GM13976 (cell line): ENCODE measurements at regions not wholly inside any gene's neighbourhood (a gene's known extent, or its start where the extent isn't known, plus 50 kb on each side); places are given as distances from the start of the nearest gene placed in this dataset.

Experiments
- DNase-seq: peaks from one replicate; pipeline ENCODE4 v3.0.0; 2012; ENCODE audit warnings: low spot score
- in situ Hi-C: fragments of 300-500 bp; cut with MboI; formaldehyde crosslinking; loops from one replicate; pipeline ENCODE4 v1.12.0; 2022; ENCODE audit warnings: low sequenced_read_pairs, mixed read lengths, inconsistent platforms; ENCODE audit not compliant: unreplicated experiment
- TF ChIP-seq, protein P1 (sequence below): IDR thresholded peaks from 2 replicates; pipeline ENCODE4 v1.5.1; 2012; ENCODE audit warnings: borderline replicate concordance, mild to moderate bottlenecking; ENCODE audit not compliant: insufficient read depth; ENCODE audit errors: extremely low read depth, missing control alignments, control extremely low read depth

DNA sequence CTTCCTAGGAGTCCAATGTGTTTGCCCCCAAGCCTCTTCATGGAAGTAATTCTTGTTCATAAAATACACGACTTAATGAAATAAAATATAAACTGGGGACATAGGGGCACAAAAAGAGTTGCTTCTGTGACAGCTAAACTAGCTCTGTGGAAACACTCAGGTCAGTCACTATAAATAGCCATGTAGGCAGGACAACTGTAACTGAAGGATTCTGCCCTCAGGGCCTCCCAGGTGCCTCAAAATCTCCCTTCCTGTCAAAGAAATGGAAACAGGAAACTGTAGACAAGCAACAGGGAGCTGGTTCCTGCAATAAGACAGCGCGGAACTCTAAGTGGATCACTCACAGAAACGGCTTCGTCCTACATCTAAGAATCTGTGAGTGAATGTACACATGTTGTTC is 178.1 kb upstream of the ZFHX3 start:
- in situ Hi-C loops: no loop called here
- TF ChIP-seq, protein P1, sequence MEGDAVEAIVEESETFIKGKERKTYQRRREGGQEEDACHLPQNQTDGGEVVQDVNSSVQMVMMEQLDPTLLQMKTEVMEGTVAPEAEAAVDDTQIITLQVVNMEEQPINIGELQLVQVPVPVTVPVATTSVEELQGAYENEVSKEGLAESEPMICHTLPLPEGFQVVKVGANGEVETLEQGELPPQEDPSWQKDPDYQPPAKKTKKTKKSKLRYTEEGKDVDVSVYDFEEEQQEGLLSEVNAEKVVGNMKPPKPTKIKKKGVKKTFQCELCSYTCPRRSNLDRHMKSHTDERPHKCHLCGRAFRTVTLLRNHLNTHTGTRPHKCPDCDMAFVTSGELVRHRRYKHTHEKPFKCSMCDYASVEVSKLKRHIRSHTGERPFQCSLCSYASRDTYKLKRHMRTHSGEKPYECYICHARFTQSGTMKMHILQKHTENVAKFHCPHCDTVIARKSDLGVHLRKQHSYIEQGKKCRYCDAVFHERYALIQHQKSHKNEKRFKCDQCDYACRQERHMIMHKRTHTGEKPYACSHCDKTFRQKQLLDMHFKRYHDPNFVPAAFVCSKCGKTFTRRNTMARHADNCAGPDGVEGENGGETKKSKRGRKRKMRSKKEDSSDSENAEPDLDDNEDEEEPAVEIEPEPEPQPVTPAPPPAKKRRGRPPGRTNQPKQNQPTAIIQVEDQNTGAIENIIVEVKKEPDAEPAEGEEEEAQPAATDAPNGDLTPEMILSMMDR: no peak
- DNase-seq: no peak

DNA sequence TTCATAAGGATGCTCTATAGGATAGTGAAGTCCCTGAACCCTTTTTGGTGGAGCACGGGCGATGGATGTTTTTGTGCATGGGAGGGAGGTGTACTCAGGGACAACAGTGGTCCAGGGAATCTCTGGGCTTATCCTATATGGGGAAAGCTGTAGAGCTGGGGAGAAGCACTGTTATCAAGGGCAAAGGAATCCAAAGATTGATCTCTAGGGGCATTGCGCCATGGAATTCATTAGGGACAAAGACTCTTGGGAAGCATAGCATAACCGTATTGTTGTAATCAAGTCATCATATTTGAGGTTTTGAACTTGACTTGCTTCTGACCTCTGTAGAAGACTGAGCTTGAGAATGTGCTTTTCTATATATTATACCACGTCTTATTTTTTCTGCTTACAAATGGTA is 172.9 kb upstream of the ZFHX3 start:
- no peak for DNase-seq
- in situ Hi-C loops: no loop called here
- TF ChIP-seq, protein P1: no peak

DNA sequence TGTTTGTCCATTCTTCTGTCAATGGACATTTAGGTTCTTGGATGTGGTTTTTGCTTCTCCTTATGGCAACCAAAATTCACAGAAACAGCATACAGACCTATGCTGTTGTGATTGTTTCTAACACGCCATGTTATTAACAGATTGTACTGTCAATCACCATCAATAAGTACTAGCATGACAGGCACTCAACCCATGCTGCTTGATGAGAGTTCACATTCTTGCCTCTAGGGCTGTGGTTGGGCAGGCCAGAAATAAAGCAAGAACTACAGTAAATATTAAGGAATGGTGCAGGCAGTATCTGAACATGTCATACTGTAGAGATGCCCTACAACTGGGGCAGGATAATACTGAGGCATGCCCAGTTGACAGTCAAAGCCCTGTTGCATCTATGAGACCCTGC is 171.2 kb upstream of the ZFHX3 start:
- no peak for DNase-seq
- TF ChIP-seq, protein P1: no peak
- in situ Hi-C loops: no loop called here

DNA sequence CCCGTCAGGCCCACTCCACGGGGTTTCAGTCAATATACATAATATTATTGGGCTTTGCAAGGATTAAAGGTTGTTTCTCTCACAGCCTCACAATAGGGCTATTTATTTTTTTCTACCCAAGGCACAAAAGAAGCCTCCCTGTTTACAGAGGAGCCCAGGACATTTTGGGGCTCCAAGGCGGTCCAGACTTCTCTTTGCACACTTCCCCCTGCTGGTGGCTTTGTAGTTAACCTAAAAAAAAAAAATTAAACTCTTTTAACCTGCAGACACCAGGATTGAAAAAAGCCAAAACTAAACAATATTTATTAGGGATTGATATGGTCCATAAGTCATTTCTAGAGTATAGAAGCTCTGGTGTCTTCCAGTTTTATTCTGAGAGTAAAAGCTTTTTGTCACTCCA is 169.7 kb upstream of the ZFHX3 start:
- DNase-seq: no peak
- TF ChIP-seq, protein P1: no peak
- in situ Hi-C loops: no loop called here

DNA sequence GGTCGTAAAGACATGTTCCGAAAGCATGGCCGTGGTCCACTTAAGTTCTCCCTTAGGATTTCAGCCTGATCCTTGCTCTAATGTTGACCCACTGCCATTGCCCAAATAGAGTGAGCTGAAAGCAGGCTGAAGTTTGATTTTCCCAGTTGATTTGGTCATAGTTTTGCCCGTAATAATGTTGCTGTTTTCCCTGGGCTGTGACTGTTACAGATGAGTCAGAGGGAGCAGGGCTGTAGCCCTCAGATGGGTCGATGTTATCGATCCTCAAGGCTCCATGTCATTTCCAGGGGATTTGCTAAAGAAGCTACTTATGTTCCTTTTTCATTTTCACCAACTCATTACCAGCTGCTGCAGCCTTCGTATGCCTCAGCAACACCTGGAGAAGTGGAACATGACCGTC is 169.0 kb upstream of the ZFHX3 start:
- TF ChIP-seq, protein P1: no peak
- in situ Hi-C loops: no loop called here
- no peak for DNase-seq

DNA sequence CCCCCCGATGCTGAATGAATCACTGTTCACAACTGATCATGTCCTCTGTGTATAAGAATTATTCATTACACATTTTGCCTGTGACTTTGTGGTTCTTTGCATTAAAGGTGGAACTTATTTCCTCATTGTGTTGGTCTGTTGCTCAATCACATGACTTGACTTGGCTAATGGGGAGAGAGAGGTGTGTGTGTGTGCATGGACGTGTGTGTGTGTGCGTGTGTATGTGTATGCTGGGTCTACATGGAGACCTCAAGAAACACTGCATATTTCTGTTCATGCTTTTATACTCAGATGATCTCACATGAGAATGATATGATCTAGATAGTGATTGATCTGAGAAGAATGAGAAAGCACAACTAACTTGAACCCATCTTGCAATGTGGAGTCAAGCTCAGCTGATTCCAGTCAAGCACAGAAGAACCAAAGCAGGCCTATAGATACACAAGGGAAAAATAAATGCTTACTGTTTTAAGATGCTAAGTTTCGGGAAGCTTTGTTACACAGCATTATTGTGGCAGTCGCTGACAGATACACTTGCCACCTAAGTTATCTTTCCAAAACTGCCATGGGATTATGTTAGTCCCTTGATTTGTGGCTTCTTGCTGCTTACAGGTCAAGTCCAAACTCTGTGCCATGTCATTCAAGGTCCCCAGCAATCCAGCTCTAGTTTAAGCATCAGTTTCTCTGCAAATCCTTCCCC is 167.9 kb upstream of the ZFHX3 start:
- TF ChIP-seq, protein P1: no peak
- DNase-seq: no peak
- in situ Hi-C loops: no loop called here
